ENCODE measurements at regions not wholly inside any gene's neighbourhood (a gene's known extent, or its start where the extent isn't known, plus 50 kb on each side); places are given as distances from the start of the nearest gene placed in this dataset.

GRCh38 chr18:56021809-56022195, 433.8 kb upstream of the TCF4 start:
- TF ChIP-seq CTCF (IDR thresholded peaks at IDR 0.05) (no peak), POLR2A (IDR thresholded peaks at IDR 0.05) (no peak)
